HG02885 (cell line): ENCODE measurements at regions not wholly inside any gene's neighbourhood (a gene's known extent, or its start where the extent isn't known, plus 50 kb on each side); places are given as distances from the start of the nearest gene placed in this dataset.
"Not testable (repeated sequence)": the region's sequence is repeated elsewhere in the genome, so short reads cannot be mapped to it uniquely, and the experiment has no call there.

Experiments
- ATAC-seq: cut with Tn5 transposase; IDR thresholded peaks from one replicate; pipeline ENCODE4 v1.9.1; 2021; ENCODE audit warnings: mild to moderate bottlenecking; ENCODE audit not compliant: unreplicated experiment, poor library complexity

GRCh38 chr13:28574617-28575142, 79.8 kb upstream of the FLT1 start:
- ATAC-seq: peak; percentile 61

GRCh38 chr13:28573595-28574373, 78.9 kb upstream of the FLT1 start:
- no peak for ATAC-seq

- ATAC-seq: no peak
Observed at GRCh38 chr13:28572871-28573270, 77.9 kb upstream of the FLT1 start.

- not testable (repeated sequence) for ATAC-seq
Observed at GRCh38 chr13:28570356-28570755, 75.4 kb upstream of the FLT1 start.

- no peak for ATAC-seq
Observed at GRCh38 chr13:28569886-28570285, 75.0 kb upstream of the FLT1 start.

- peak; percentile 50 for ATAC-seq
Observed at GRCh38 chr13:28568286-28568685, 73.4 kb upstream of the FLT1 start.

- no peak for ATAC-seq
Observed at GRCh38 chr13:28566891-28567290, 72.0 kb upstream of the FLT1 start.

GRCh38 chr13:28566283-28566682, 71.4 kb upstream of the FLT1 start:
- no peak for ATAC-seq

- no peak for ATAC-seq
Observed at GRCh38 chr13:28564030-28564429, 69.1 kb upstream of the FLT1 start.

GRCh38 chr13:28563609-28564008, 68.7 kb upstream of the FLT1 start:
- no peak for ATAC-seq

- no peak for ATAC-seq
Observed at GRCh38 chr13:28560612-28561011, 65.7 kb upstream of the FLT1 start.

GRCh38 chr13:28559636-28560259, 64.8 kb upstream of the FLT1 start:
- no peak for ATAC-seq

GRCh38 chr13:28558567-28558966, 63.6 kb upstream of the FLT1 start:
- ATAC-seq: no peak

- no peak for ATAC-seq
Observed at GRCh38 chr13:28557725-28558520, 63.0 kb upstream of the FLT1 start.

- no peak for ATAC-seq
Observed at GRCh38 chr13:28555096-28555495, 60.2 kb upstream of the FLT1 start.

- ATAC-seq: no peak
Observed at GRCh38 chr13:28553971-28554370, 59.0 kb upstream of the FLT1 start.

- ATAC-seq: no peak
Observed at GRCh38 chr13:28552288-28552687, 57.4 kb upstream of the FLT1 start.

GRCh38 chr13:28551498-28551895, 56.6 kb upstream of the FLT1 start:
- ATAC-seq: no peak

GRCh38 chr13:28550721-28551497, 56.0 kb upstream of the FLT1 start:
- ATAC-seq: no peak

- ATAC-seq: no peak
Observed at GRCh38 chr13:28550091-28550490, 55.2 kb upstream of the FLT1 start.
